ENCODE measurements at regions not wholly inside any gene's neighbourhood (a gene's known extent, or its start where the extent isn't known, plus 50 kb on each side); places are given as distances from the start of the nearest gene placed in this dataset.

DNA sequence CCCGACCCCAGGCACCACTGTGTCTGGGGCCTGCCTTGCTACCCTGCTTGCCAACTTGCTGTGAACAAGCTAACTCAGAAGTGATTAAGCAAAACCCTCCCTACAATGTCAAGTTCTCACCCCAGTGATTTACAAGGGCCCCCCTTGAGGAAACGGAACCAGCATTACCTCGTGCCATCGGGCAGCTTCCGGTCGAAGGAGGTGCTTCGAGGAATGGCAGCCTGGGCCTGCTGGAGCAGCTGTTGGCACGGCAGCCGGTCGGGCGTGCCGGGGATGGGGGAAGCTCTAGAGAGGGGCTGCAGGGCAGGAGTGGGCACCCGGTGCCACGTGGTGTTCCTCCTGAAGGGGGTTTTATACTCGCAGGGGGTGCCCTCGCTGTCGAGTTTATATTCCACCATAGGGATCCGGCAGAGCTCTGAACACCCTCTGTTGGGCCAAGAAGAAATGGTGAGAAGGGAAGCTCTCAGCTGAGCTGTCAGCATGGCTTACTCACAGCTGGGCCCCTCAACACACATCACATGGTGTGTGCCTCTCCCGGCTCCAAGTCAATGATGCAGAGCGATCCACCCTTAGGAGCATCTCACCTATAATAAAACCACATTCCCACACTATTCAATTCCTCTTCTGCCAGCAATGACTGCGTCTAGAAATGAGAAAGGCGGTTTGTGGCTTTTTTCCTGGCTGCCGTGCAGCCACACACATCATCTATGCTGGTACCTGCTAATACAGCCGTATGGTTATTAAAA is 184.4 kb downstream of the SIPA1L2 start:
- no peak for DNase-seq (ENCODE audit: low spot score)

DNA sequence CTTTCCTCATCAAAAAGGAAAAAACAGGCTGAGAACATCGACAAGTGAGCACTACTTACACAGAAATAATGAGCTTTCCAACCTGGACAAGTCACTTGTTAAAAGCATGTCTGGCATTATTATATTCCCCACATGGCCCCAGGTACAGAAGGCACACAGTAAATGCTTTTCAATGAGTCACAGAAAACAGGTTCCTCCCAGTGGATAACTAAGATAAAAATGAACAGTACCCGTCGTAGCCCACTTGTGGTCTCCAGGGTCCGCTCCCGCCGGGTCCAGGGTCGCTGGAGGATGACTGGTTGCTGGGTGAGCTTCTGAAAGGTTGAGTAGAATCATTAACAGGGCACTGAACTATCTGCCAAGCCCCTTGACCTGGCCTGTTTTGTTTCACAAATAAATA is 186.6 kb downstream of the SIPA1L2 start:
- DNase-seq (ENCODE audit: low spot score), result no peak

GRCh38 chr1:232441036-232441411 is 188.9 kb downstream of the SIPA1L2 start:
- no peak for DNase-seq (ENCODE audit: low spot score)

DNA sequence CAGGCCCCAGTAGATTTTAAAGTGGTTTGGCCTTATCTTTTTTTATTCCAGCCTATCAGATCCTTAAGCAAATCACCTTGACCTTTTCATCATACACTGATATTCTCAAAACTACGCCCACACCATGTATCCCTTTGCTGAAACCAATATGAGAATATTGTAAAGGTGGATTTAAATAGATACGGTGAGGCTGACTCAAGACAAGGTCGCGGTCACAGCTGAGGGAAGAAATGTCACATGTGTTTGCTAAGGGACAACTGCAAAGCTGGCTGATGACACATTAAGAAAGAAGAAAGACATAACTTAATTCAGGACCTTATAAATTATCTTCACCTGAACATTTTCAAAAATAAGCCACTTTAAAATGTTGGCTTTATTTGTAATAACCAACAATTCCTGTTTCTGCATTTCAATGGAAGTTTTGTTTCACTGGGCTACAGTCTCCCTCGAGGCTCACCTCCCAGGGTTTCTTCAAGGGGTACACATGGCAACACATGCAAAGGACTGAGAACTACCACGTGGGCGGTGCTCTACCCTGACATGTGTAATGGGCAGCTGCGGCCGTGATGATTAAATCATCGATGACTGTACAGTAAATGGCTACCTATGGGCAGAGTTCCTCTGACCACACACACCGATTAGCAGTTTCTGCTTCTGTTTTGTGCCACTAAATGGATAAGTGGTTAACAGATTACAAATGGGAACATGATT is 189.5 kb downstream of the SIPA1L2 start:
- no peak for DNase-seq (ENCODE audit: low spot score)

DNA sequence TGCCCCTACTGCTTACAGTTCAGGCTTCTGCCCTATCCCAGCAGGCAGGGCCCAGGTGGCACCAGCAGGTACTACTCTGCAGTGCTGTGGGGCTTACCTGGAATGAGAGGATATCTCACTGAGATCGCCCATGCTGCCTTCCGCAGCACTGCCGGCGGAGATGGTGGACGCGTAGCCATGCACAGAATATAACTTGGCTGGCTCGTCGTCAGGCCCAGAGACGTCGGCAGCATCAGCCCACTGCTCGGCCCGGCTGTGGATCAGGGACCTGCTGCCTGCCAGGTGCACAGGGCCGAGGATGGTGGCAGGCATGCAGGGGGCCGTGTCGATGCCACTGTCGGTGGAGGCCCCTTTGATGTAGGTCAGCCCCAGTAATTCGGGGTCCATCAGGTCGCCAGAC is 190.9 kb downstream of the SIPA1L2 start:
- DNase-seq (ENCODE audit: low spot score), result no peak

DNA sequence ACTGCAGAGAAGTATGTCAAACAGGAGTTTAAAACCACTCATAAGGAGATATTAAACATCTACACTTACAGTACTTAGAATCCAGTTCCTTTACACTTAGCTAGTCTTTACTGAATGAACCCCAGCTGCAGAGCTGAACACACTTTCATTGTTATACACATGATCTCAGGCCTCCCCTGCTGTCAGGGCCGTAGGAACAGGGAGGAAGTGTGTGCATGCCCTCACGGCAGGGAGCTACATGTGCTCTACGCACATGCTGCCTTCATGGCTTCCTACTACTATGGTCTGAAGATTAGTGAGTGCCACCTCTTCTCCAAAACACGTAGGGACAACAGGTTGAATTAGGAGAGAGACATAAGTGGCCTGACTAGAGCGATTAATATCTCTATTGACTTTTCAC is 191.5 kb downstream of the SIPA1L2 start:
- DNase-seq (ENCODE audit: low spot score), result no peak

DNA sequence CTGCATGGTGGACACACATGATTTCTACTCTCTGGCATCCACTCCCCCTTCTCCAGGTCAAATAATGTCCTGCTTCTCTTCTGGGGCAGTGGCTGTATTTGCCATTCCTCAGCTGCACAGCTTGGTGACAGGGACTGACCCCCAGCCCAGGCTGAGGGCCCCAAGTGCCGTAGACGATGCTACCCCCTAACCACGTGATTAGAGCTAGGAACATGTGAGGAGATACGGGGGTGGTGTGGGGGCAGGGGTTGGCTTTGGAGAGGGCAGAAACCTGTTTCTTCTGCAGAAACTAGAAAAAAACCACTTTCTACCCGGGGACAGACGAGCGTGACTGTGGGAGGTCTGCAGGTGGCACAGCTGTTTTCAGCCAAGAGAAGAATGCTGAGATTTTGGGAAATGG is 192.4 kb downstream of the SIPA1L2 start:
- no peak for DNase-seq (ENCODE audit: low spot score)

DNA sequence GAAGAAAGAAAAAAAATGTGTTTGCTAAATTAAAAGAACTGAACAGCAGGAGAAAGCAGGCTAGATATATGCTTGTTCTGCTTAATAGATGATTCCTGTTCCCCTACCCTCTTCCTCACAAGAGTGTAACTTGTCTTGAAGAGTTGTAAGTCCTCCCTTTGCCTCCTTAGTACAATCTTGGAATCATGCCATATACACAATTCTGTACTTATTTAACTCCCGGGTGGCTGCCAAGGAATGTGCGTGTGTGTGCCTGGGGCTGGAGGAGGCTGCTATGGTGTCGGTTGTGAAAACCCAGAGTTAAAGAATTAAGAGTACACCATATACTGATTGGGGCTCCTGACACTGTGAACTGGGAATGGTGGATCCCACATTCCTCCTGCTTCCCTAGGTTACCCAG is 194.2 kb downstream of the SIPA1L2 start:
- DNase-seq (ENCODE audit: low spot score), result no peak

GRCh38 chr1:232432313-232432712 is 197.6 kb downstream of the SIPA1L2 start:
- no peak for DNase-seq (ENCODE audit: low spot score)

DNA sequence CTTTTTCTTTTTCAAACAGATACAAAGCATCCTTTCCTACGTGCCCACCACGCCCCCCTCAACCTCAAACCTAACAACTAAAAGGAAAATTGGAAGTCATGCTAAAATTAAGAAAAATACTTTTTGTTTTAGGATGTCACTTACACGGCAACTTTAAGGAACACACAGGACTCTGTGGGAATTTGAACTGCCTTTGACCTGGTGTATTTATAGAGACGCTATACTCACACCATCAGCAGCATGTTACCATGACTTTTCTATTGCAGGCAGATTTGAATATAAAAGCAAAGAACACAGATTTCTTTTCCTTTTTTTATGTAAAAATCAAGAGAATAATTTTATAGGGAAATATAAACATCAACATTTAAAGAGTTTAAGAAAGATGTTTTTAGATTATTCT is 198.2 kb downstream of the SIPA1L2 start:
- DNase-seq (ENCODE audit: low spot score), result no peak

GRCh38 chr1:232431326-232431725 is 198.6 kb downstream of the SIPA1L2 start:
- DNase-seq (ENCODE audit: low spot score), result no peak

- no peak for DNase-seq (ENCODE audit: low spot score)
These were observed 199.5 kb downstream of the SIPA1L2 start for GRCh38 chr1:232430467-232430866.

- no peak for DNase-seq (ENCODE audit: low spot score)
These were observed 201.0 kb downstream of the SIPA1L2 start for GRCh38 chr1:232428786-232429530.

- DNase-seq (ENCODE audit: low spot score), result no peak
These were observed 201.8 kb downstream of the SIPA1L2 start for GRCh38 chr1:232428036-232428645.

- DNase-seq (ENCODE audit: low spot score), result no peak
These were observed 203.1 kb downstream of the SIPA1L2 start for GRCh38 chr1:232426801-232427200.

GRCh38 chr1:232425421-232425820 is 204.5 kb downstream of the SIPA1L2 start:
- no peak for DNase-seq (ENCODE audit: low spot score)

DNA sequence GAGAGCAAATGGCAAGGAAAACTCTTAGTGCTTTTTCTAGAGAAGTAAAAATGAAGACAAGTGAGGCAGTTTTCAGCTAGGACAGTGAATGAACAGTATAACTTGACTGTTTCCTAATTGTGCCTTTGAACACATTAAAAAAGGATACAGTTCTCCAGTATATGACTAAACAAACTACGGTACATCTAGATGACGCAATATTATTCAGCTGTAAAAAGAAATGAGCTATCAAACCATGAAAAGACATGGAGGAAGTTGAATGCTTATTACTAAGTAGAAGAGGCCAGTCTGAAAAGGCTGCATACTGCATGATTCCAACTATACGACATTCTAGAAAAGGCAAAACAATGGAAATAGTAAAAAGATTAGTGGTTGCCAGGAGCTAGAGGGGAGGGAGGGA is 206.3 kb downstream of the SIPA1L2 start:
- no peak for DNase-seq (ENCODE audit: low spot score)

DNA sequence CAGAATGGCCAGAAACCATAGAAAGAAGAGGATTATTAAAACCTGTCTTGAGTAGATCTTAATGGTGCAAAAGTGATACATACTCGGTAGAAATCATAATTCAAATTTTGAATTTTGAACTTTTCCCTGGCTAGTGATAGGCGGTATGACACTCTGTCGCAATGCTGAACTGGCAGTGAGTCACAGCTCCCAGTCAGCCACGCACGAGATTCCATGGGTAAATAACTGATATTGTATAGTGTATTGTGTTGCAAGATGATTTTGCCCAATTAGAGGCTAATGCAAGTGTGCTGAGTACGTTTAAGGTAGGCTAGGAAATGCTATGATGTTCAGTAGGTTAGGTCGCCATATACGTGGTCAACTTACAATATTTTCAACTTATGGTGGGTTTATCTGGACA is 207.0 kb downstream of the SIPA1L2 start:
- no peak for DNase-seq (ENCODE audit: low spot score)

GRCh38 chr1:232422098-232422497 is 207.8 kb downstream of the SIPA1L2 start:
- DNase-seq (ENCODE audit: low spot score), result no peak

DNA sequence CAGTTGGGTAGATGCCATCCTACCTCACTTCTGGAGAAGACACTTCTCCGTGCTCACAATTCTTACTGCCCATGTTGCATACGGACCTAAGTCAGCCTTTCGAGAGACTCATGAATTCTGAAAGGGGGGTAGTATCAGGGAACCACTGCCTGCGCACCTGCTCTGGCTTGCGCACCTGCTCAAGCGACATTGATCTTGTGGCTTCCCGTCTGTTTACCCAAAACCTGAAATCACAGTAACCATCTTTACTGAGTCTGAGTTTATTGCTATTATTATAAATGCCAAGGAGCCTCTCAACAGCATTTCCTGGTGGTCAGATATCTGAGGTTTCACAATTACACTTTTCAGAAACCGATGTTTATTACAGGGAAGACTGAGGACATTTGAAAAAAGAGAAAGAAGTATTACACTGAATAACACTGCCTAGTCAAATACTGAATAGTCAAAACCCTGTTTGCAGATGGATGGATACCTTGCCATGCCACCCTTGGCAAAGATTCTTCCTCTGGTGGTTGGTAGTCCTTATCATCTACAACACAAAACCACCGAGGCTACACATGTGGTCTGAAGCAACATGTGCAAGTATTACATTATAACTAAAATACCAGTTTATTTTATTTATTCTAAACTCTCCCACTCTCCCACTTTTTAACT is 208.7 kb downstream of the SIPA1L2 start:
- no peak for DNase-seq (ENCODE audit: low spot score)

GRCh38 chr1:232417636-232418248 is 212.2 kb downstream of the SIPA1L2 start:
- no peak for DNase-seq (ENCODE audit: low spot score)

All from GM03348 (cell line).